ENCODE measurements at regions not wholly inside any gene's neighbourhood (a gene's known extent, or its start where the extent isn't known, plus 50 kb on each side); places are given as distances from the start of the nearest gene placed in this dataset.

- Histone ChIP-seq H3K9me3 (ENCODE audit: low read depth) (no peaks in the 10 kb centered on the region), H2AFZ (replicated peaks) (no peak overlapping the region), H3K27ac (no peak overlapping the region), H3K79me2 (ENCODE audit: low read depth) (no peaks in the 10 kb centered on the region), H3K36me3 (no peaks in the 10 kb centered on the region), H3K4me1 (no peaks in the 10 kb centered on the region), H3K9ac (no peak overlapping the region), H4K20me1 (ENCODE audit: low read depth) (no peaks in the 10 kb centered on the region), H3K4me2 (no peak overlapping the region), H3K4me3 (no peak overlapping the region), H3F3A (ENCODE audit: low read depth) (no peaks in the 10 kb centered on the region), H3K27me3 (no peaks in the 10 kb centered on the region)
- H3K4me3 Mint-ChIP-seq, result no peak overlapping the region
- H3K36me3 Mint-ChIP-seq, result no peaks in the 10 kb centered on the region
- no peaks in the 10 kb centered on the region for H3K4me1 Mint-ChIP-seq
- no peak overlapping the region for H3K27ac Mint-ChIP-seq
- TF ChIP-seq CTCF (IDR thresholded peaks at IDR 0.05) (no peak), EZH2 (IDR thresholded peaks at IDR 0.05) (no peak), EZH2phosphoT487 (IDR thresholded peaks at IDR 0.05) (no peak)
- peaks cover 18% of the 10 kb centered on the region for H3K9me3 Mint-ChIP-seq
- H3K27me3 Mint-ChIP-seq (ENCODE audit: insufficient read depth, low read depth), result no peaks in the 10 kb centered on the region
- DNase-seq (ENCODE audit: low spot score), result no peak
These were observed 281.1 kb upstream of the SORL1-AS1 start for GRCh38 chr11:121733858-121734257.

DNA sequence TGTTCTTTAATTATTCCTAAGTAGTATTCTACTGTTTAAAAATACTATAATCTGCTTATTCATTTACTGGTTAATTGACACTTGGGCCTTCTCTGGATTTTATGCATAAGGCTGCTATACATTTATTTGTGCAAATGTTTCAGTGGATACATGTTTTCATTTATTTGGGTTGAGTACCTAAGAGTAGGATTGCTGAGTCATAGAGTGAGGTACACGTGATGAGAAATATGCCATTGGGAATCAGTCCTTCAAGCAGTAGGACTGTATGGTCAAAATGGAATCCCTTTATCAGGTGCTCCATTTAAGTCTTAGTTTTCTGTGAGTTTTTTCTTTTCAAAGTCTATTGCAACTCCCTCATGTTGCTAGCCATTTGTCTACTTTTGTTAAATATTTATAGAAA lies 275.2 kb upstream of the SORL1-AS1 start:
- Mint-ChIP-seq H3K27me3 (ENCODE audit: insufficient read depth, low read depth) (no peaks in the 10 kb centered on the region), H3K36me3 (no peaks in the 10 kb centered on the region), H3K4me3 (no peak overlapping the region), H3K9me3 (peaks cover 3% of the 10 kb centered on the region), H3K4me1 (peaks cover 5% of the 10 kb centered on the region), H3K27ac (no peak overlapping the region)
- Histone ChIP-seq H3K4me2 (no peak overlapping the region), H2AFZ (replicated peaks) (no peak overlapping the region), H3K9ac (no peak overlapping the region), H3K9me3 (ENCODE audit: low read depth) (no peaks in the 10 kb centered on the region), H3K27me3 (peaks cover 23% of the 10 kb centered on the region), H3K4me3 (no peak overlapping the region), H3K36me3 (no peaks in the 10 kb centered on the region), H3F3A (ENCODE audit: low read depth) (peaks cover 10% of the 10 kb centered on the region), H3K27ac (no peak overlapping the region), H3K4me1 (peaks cover 8% of the 10 kb centered on the region), H3K79me2 (ENCODE audit: low read depth) (no peaks in the 10 kb centered on the region), H4K20me1 (ENCODE audit: low read depth) (no peaks in the 10 kb centered on the region)
- DNase-seq (ENCODE audit: low spot score), result no peak
- TF ChIP-seq EZH2 (IDR thresholded peaks at IDR 0.05), result no peak
- no peak for TF ChIP-seq CTCF (IDR thresholded peaks at IDR 0.05)
- no peak for TF ChIP-seq EZH2phosphoT487 (IDR thresholded peaks at IDR 0.05)

GRCh38 chr11:121723246-121723741 lies 270.5 kb upstream of the SORL1-AS1 start:
- H3K9me3 ChIP-seq (ENCODE audit: low read depth), result peaks cover 9% of the 10 kb centered on the region
- Mint-ChIP-seq H3K4me1 (peaks cover 14% of the 10 kb centered on the region), H3K36me3 (peaks cover 2% of the 10 kb centered on the region), H3K9me3 (peaks cover 5% of the 10 kb centered on the region), H3K4me3 (peak overlapping the region; percentile 81), H3K27ac (peak overlapping the region; percentile 70), H3K27me3 (ENCODE audit: insufficient read depth, low read depth) (peaks cover 2% of the 10 kb centered on the region)
- peaks cover 23% of the 10 kb centered on the region for H3K27me3 ChIP-seq
- H3K27ac ChIP-seq, result no peak overlapping the region
- H2AFZ ChIP-seq (replicated peaks), result peak overlapping the region; percentile 98
- peaks cover 19% of the 10 kb centered on the region for H3F3A ChIP-seq (ENCODE audit: low read depth)
- DNase-seq (ENCODE audit: low spot score), result peak; percentile 37
- no peaks in the 10 kb centered on the region for H3K79me2 ChIP-seq (ENCODE audit: low read depth)
- no peak overlapping the region for H3K9ac ChIP-seq
- H3K4me3 ChIP-seq, result peak overlapping the region; percentile 38
- no peak for TF ChIP-seq CTCF (IDR thresholded peaks at IDR 0.05)
- peak; percentile 18 for TF ChIP-seq EZH2 (IDR thresholded peaks at IDR 0.05)
- TF ChIP-seq EZH2phosphoT487 (IDR thresholded peaks at IDR 0.05), result no peak
- no peaks in the 10 kb centered on the region for H4K20me1 ChIP-seq (ENCODE audit: low read depth)
- peaks cover 8% of the 10 kb centered on the region for H3K4me1 ChIP-seq
- no peaks in the 10 kb centered on the region for H3K36me3 ChIP-seq
- H3K4me2 ChIP-seq, result peak overlapping the region; percentile 86
